WERI-Rb-1 (cell line): ENCODE measurements at regions not wholly inside any gene's neighbourhood (a gene's known extent, or its start where the extent isn't known, plus 50 kb on each side); places are given as distances from the start of the nearest gene placed in this dataset.

Experiments used
- DNase-seq: peaks from one replicate; pipeline ENCODE4 v3.0.0-alpha.2; 2020
- H3K27ac ChIP-seq: fragments of 250-450 bp; sonication (Bioruptor Pico); 2 replicates; pipeline ENCODE4 v1.5.1; 2020; ENCODE audit warnings: mild to moderate bottlenecking, moderate library complexity
- H3K27me3 ChIP-seq: fragments of 250-450 bp; sonication (Bioruptor Pico); 2 replicates; pipeline ENCODE4 v1.5.1; 2021; ENCODE audit warnings: mild to moderate bottlenecking, low read depth, moderate library complexity; ENCODE audit not compliant: insufficient read depth, severe bottlenecking
- H3K36me3 ChIP-seq: fragments of 250-450 bp; sonication (Bioruptor Pico); 2 replicates; pipeline ENCODE4 v1.5.1; 2020; ENCODE audit warnings: mild to moderate bottlenecking, moderate library complexity
- H3K4me3 ChIP-seq: 2 replicates; pipeline ENCODE4 v1.5.1; 2011; ENCODE audit warnings: low read depth, mild to moderate bottlenecking, control low read depth, low read length
- H3K9me3 ChIP-seq: fragments of 250-450 bp; sonication (Bioruptor Pico); 2 replicates; pipeline ENCODE4 v1.5.1; 2021; ENCODE audit warnings: mild to moderate bottlenecking, moderate library complexity; ENCODE audit not compliant: severe bottlenecking
- CTCF ChIP-seq: IDR thresholded peaks from 2 replicates; pipeline ENCODE4 v1.5.1; 2011; ENCODE audit warnings: low read depth, mild to moderate bottlenecking, control low read depth, inconsistent platforms, low read length

DNA sequence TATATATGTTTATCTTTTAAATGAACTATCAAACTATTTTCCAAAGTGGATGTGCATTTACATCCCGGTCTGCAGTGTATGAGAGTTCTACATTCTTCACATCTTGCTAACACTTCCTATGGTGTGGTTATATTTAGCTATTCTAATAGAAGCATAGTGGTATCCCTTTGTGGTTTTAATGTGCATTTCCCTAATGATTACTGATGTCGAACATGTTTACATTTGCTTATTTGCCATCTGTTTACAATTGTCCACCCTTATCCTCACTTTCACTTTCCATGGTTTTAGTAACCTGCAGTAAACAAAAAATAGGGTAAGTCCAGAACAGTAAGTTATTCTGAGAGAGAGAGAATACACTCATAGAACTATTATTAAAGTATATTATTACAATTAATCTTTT lies 360.5 kb upstream of the NAALADL2 start:
- no peak for DNase-seq
- no peak for TF ChIP-seq CTCF
- H3K27me3 ChIP-seq = no peaks in the 10 kb centered on the region
- no peaks in the 10 kb centered on the region for H3K9me3 ChIP-seq
- H3K4me3 ChIP-seq = no peak overlapping the region
- no peaks in the 10 kb centered on the region for H3K36me3 ChIP-seq
- no peak overlapping the region for H3K27ac ChIP-seq

GRCh38 chr3:174505266-174505665 lies 353.9 kb upstream of the NAALADL2 start:
- no peaks in the 10 kb centered on the region for H3K9me3 ChIP-seq
- no peak for TF ChIP-seq CTCF
- H3K27ac ChIP-seq = no peak overlapping the region
- DNase-seq = no peak
- H3K27me3 ChIP-seq = no peaks in the 10 kb centered on the region
- no peaks in the 10 kb centered on the region for H3K36me3 ChIP-seq
- no peak overlapping the region for H3K4me3 ChIP-seq

DNA sequence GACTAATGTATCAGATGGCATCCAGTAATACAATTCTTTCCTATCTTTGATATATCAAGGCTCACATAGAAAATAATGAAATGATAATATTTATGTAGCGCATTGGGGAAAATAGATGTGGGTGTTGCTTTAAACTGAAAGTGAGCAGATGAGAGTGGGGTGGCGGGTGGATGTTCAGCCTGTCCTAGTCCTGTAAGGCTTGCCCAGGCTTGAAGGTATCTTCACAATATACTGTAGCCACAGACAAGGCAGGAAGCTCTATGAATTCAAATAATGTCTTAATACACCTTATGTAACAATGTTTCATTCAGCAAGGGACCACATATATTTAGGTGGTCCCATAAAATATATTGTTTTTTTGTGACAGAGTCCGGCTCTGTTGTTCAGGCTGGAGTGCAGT lies 334.9 kb upstream of the NAALADL2 start:
- Histone ChIP-seq H3K36me3 (no peaks in the 10 kb centered on the region), H3K27me3 (no peaks in the 10 kb centered on the region), H3K4me3 (no peak overlapping the region), H3K27ac (no peak overlapping the region), H3K9me3 (no peaks in the 10 kb centered on the region)
- TF ChIP-seq CTCF = no peak
- DNase-seq = no peak

- TF ChIP-seq CTCF = 0 out of 2 replicates have a peak, but pooled peaks have one; percentile 26
- Histone ChIP-seq H3K9me3 (no peaks in the 10 kb centered on the region), H3K4me3 (no peak overlapping the region), H3K36me3 (no peaks in the 10 kb centered on the region), H3K27me3 (no peaks in the 10 kb centered on the region), H3K27ac (no peak overlapping the region)
- peak; percentile 28 for DNase-seq
Observed at GRCh38 chr3:174529298-174529697, 329.8 kb upstream of the NAALADL2 start.

DNA sequence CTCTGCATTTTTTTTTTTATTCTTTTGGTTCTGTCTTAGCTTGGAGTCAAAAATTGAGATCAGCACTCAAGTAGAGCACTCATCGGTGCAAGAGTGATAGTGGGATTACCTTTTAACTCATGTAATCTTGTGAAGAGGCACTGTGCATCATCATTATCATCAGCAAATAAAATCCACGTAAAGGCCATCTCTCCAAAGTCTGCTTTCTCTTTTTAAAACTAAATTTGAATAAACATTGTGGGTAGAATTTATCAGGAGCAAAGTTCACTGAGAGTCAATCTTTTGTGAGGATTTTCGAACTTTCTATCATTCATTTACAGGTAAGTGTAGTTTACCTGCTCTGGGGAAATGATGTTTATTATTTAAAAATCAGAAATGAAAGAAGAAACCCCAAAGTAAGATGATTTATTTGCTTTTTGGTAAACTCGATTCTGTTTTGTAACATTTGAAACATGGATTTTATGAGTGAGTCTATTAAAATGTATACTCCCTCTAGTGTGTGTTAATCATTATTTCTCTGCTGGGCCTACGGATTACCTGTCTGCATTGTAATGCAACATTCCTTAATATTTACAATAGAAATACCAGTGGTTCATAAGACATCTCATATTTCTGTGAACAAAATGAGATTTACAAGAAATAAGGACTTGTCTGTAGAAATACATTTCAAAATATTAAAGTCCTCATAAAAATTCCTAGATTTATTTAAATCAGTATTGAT lies 327.7 kb upstream of the NAALADL2 start:
- no peak for TF ChIP-seq CTCF
- no peaks in the 10 kb centered on the region for H3K27me3 ChIP-seq
- no peaks in the 10 kb centered on the region for H3K9me3 ChIP-seq
- no peak for DNase-seq
- H3K4me3 ChIP-seq = no peak overlapping the region
- no peaks in the 10 kb centered on the region for H3K36me3 ChIP-seq
- H3K27ac ChIP-seq = no peak overlapping the region

DNA sequence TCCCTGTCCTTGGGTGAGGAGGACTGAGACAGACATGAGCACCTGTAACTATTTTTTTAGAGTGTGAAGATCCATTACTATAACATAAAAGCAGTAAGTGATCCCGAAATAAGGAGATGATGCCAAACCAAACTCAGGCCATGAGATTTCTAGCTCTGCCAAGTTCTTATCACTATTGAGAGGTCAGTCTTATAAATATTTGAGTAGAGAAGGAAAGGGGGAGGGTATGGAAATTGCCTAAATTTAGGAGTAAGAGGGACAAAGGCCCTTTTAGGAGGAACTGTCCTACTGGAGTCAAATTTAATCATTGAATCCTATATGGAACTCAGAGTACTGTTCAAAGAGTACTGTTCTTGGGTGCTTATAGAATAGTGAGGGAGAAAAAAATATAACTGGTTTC lies 326.9 kb upstream of the NAALADL2 start:
- TF ChIP-seq CTCF = no peak
- DNase-seq = no peak
- H3K36me3 ChIP-seq = no peaks in the 10 kb centered on the region

More for the DNA sequence above, 326.9 kb upstream of the NAALADL2 start:
- H3K9me3 ChIP-seq = no peaks in the 10 kb centered on the region
- H3K27ac ChIP-seq = no peak overlapping the region
- no peak overlapping the region for H3K4me3 ChIP-seq
- H3K27me3 ChIP-seq = no peaks in the 10 kb centered on the region
